Caco-2 (cell line): ENCODE measurements at regions not wholly inside any gene's neighbourhood (a gene's known extent, or its start where the extent isn't known, plus 50 kb on each side); places are given as distances from the start of the nearest gene placed in this dataset.
"Not testable (repeated sequence)": the region's sequence is repeated elsewhere in the genome, so short reads cannot be mapped to it uniquely, and the experiment has no call there.

Source experiments
- BruUV-seq: library from RNA; stranded (reverse); fragments of 400-500 nt; replicated peaks from 2 replicates; lab custom pipeline; 2021; lab: Mats Ljungman, UMichigan
- CTCF ChIA-PET: fragments of 300-600 bp; sonication (Branson Sonifier 250); formaldehyde crosslinking; loops from one replicate; lab custom pipeline; 2022; ENCODE audit warnings: antibody characterized with exemption; lab: Charles Lee
- POLR2A ChIA-PET: fragments of 300-600 bp; sonication (Branson Sonifier 250); formaldehyde crosslinking; loops from one replicate; lab custom pipeline; 2022; ENCODE audit warnings: antibody characterized with exemption; lab: Charles Lee
- DNase-seq, 2 experiments: peaks; one replicate each; pipeline versions ENCODE4 v3.0.0 to v3.0.0-alpha.2; 2020 to 2022
- H3K27me3 ChIP-seq: replicated peaks from 2 replicates; pipeline ENCODE4 v1.6.0; 2011; ENCODE audit warnings: low read length; ENCODE audit not compliant: control insufficient read depth, insufficient read depth
- H3K36me3 ChIP-seq: 2 replicates; pipeline ENCODE4 v1.5.1; 2011; ENCODE audit warnings: low read length; ENCODE audit not compliant: control insufficient read depth, insufficient read depth
- H3K4me1 ChIP-seq: fragments of 250-450 bp; sonication (Bioruptor Pico); 2 replicates; pipeline ENCODE4 v1.5.1; 2020; ENCODE audit warnings: mild to moderate bottlenecking
- H3K4me3 ChIP-seq: 2 replicates; pipeline ENCODE4 v1.5.1; 2011; ENCODE audit warnings: low read depth, mild to moderate bottlenecking, control low read depth, low read length
- H3K9me3 ChIP-seq: fragments of 250-450 bp; sonication (Bioruptor Pico); 2 replicates; pipeline ENCODE4 v1.5.1; 2020; ENCODE audit warnings: mild to moderate bottlenecking, moderate library complexity
- H3K27ac Mint-ChIP-seq: one replicate; pipeline ENCODE4 v1.8.0; 2022; ENCODE audit warnings: mixed read lengths; ENCODE audit not compliant: unreplicated experiment
- H3K27me3 Mint-ChIP-seq: one replicate; pipeline ENCODE4 v1.8.0; 2022; ENCODE audit warnings: mixed read lengths; ENCODE audit not compliant: insufficient read depth, unreplicated experiment
- H3K36me3 Mint-ChIP-seq: one replicate; pipeline ENCODE4 v1.8.0; 2022; ENCODE audit warnings: mild to moderate bottlenecking, mixed read lengths; ENCODE audit not compliant: insufficient read depth, unreplicated experiment
- H3K4me1 Mint-ChIP-seq: one replicate; pipeline ENCODE4 v1.8.0; 2022; ENCODE audit warnings: low read depth, mixed read lengths; ENCODE audit not compliant: unreplicated experiment
- H3K4me3 Mint-ChIP-seq: one replicate; pipeline ENCODE4 v1.8.0; 2022; ENCODE audit warnings: mild to moderate bottlenecking, moderate library complexity, mixed read lengths; ENCODE audit not compliant: unreplicated experiment
- H3K9me3 Mint-ChIP-seq: one replicate; pipeline ENCODE4 v1.8.0; 2022; ENCODE audit warnings: mixed read lengths; ENCODE audit not compliant: unreplicated experiment
- CTCF ChIP-seq, 2 experiments: fragments of 200-600 bp in 1 of 2; IDR thresholded peaks; 1 replicate in 1 of 2; 2 replicates in 1 of 2; pipeline versions ENCODE4 v1.5.1 to v1.8.0; 2011 to 2022; ENCODE audit warnings: antibody characterized with exemption in 1 of 2, control low read depth in 1 of 2, inconsistent platforms in 1 of 2, low read depth in 1 of 2, low read length in 1 of 2, mild to moderate bottlenecking in 1 of 2, moderate library complexity in 1 of 2; ENCODE audit not compliant: insufficient read depth in 1 of 2, severe bottlenecking in 1 of 2, unreplicated experiment in 1 of 2
- intact Hi-C: fragments of 100-400 bp; cut with micrococcal nuclease; formaldehyde crosslinking; loops from one replicate; pipeline ENCODE4 v1.10.0; 2022; ENCODE audit not compliant: unreplicated experiment

- DNase-seq: no peak
- no peaks in the 10 kb centered on the region for H3K36me3 ChIP-seq
- Mint-ChIP-seq H3K4me1 (no peaks in the 10 kb centered on the region), H3K4me3 (no peak overlapping the region), H3K36me3 (no peaks in the 10 kb centered on the region), H3K27ac (no peak overlapping the region), H3K9me3 (no peaks in the 10 kb centered on the region), H3K27me3 (no peaks in the 10 kb centered on the region)
- no peaks in the 10 kb centered on the region for H3K27me3 ChIP-seq
- H3K4me1 ChIP-seq: no peaks in the 10 kb centered on the region
- no TSS peak for BruUV-seq
- H3K4me3 ChIP-seq: no peak overlapping the region
- intact Hi-C loops: no loop called here
- no peaks in the 10 kb centered on the region for H3K9me3 ChIP-seq
- no peak for TF ChIP-seq CTCF (IDR thresholded peaks at IDR 0.05; ENCODE audit: insufficient read depth in 1 of 2, low read depth in 1 of 2, low read length in 1 of 2, severe bottlenecking in 1 of 2, unreplicated experiment in 1 of 2)
- POLR2A ChIA-PET: no interaction called here
- CTCF ChIA-PET: interaction anchor here (0.7 kb wide), 1 partner anchor 46 kb away, joined by 5 read pairs; no protein-coding TSS in a partner anchor
These were observed 53.4 kb upstream of the FOXN3 start for GRCh38 chr14:89470401-89470800.

DNA sequence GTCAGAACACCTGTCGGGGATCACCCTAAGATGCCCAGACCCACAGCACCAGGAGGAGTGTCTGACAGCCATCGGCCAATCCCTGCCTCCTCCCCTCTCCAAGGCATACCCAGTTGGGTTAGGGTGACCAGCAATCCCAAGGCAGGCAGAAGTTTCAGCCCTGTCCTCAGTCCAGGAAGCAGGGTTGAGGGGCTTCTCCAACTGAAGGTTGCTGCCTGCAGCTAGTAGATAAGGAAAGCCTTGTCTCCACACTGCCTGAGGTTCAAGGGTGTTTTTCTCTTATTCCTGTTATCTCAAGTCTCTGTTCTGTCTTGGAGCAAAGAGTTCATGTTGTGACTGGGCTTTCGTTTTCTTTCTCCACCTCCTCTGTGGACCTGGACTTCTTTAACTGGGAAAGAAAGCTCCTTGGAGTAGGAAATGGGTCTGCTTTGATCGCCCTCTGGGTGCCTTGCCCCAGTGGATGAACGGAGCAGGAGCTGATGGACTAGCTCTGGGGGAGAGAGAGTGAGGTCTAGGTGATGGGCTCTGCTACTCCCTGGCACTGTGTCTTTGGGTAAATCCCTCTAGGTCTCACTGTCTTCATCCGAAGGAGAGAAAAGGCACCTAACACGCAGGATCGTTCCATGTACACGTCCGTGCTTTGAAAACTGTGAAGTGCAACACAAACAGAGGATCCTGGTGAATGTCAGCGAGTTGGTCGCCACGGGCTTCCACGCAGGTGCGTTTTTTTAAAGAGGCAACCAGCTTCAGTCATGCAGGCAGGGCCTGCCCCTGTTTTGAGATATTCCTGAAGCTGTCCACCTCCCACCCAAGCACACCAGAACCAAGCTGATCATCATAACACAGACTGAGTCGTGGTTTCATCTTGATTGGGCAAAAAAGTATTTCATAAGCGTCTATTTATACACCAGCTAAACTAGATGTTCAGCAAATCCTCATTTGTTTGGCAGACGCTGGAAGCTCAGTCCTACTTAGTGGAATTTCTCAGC is 52.5 kb upstream of the FOXN3 start:
- no peaks in the 10 kb centered on the region for H3K4me1 Mint-ChIP-seq
- H3K27me3 Mint-ChIP-seq: no peaks in the 10 kb centered on the region
- no peak overlapping the region for H3K27ac Mint-ChIP-seq
- Histone ChIP-seq H3K9me3 (no peaks in the 10 kb centered on the region), H3K4me3 (no peak overlapping the region), H3K27me3 (no peaks in the 10 kb centered on the region), H3K4me1 (no peaks in the 10 kb centered on the region), H3K36me3 (no peaks in the 10 kb centered on the region)
- no peaks in the 10 kb centered on the region for H3K36me3 Mint-ChIP-seq
- TF ChIP-seq CTCF (IDR thresholded peaks at IDR 0.05; ENCODE audit: insufficient read depth in 1 of 2, low read depth in 1 of 2, low read length in 1 of 2, severe bottlenecking in 1 of 2, unreplicated experiment in 1 of 2): no peak
- no peak for DNase-seq
- CTCF ChIA-PET: no interaction called here
- no peak overlapping the region for H3K4me3 Mint-ChIP-seq
- POLR2A ChIA-PET: no interaction called here
- H3K9me3 Mint-ChIP-seq: no peaks in the 10 kb centered on the region
- no TSS peak for BruUV-seq
- intact Hi-C loops: no loop called here

- intact Hi-C loops: no loop called here
- Histone ChIP-seq H3K4me1 (no peaks in the 10 kb centered on the region), H3K4me3 (no peak overlapping the region), H3K27me3 (no peaks in the 10 kb centered on the region), H3K9me3 (no peaks in the 10 kb centered on the region), H3K36me3 (no peaks in the 10 kb centered on the region)
- no peaks in the 10 kb centered on the region for H3K9me3 Mint-ChIP-seq
- no peak overlapping the region for H3K27ac Mint-ChIP-seq
- H3K36me3 Mint-ChIP-seq: no peaks in the 10 kb centered on the region
- DNase-seq: no peak
- CTCF ChIA-PET: no interaction called here
- no peak for TF ChIP-seq CTCF (IDR thresholded peaks at IDR 0.05; ENCODE audit: insufficient read depth in 1 of 2, low read depth in 1 of 2, low read length in 1 of 2, severe bottlenecking in 1 of 2, unreplicated experiment in 1 of 2)
- no peak overlapping the region for H3K4me3 Mint-ChIP-seq
- H3K27me3 Mint-ChIP-seq: no peaks in the 10 kb centered on the region
- BruUV-seq: no TSS peak
- POLR2A ChIA-PET: no interaction called here
- no peaks in the 10 kb centered on the region for H3K4me1 Mint-ChIP-seq
These were observed 51.5 kb upstream of the FOXN3 start for GRCh38 chr14:89468566-89468965.

DNA sequence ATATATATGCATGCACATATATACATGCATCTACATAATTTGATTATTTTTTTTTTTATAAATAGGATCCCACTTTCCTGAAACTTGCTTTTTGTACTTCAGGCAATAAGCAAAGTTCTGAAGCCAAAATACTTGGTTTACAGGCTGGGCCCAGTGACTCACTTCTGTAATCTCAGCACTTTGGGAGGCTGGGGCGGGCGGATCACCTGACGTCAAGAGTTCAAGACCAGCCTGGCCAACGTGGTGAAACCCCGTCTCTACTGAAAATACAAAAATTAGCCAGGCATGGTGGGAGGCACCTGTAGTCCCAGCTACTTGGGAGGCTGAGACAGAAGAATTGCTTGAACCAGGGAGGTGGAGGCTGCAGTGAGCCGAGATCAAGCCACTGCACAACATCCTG is 51.0 kb upstream of the FOXN3 start:
- H3K9me3 ChIP-seq, H3K4me3 ChIP-seq, intact Hi-C loops, H3K4me3 Mint-ChIP-seq, H3K4me1 ChIP-seq, H3K36me3 Mint-ChIP-seq, BruUV-seq, H3K9me3 Mint-ChIP-seq, H3K36me3 ChIP-seq, H3K27ac Mint-ChIP-seq, H3K27me3 Mint-ChIP-seq, DNase-seq, H3K4me1 Mint-ChIP-seq, POLR2A ChIA-PET, H3K27me3 ChIP-seq, CTCF ChIA-PET: not testable (repeated sequence)
